Spleen (tissue), 11 donors: ENCODE measurements at regions not wholly inside any gene's neighbourhood (a gene's known extent, or its start where the extent isn't known, plus 50 kb on each side); places are given as distances from the start of the nearest gene placed in this dataset.

Source experiments
- DNase-seq: peaks from one replicate; pipeline ENCODE4 v3.0.0-alpha.2; 2020
- H3K27ac ChIP-seq, 8 donors: fragments of 200-600 bp; sonication (generic) in 7 of 8; 1 replicate in 4 of 8; 2 replicates in 4 of 8; pipeline versions ENCODE4 v1.5.0 to v1.8.0; 2016 to 2021; ENCODE audit warnings: inconsistent platforms in 4 of 8, mild to moderate bottlenecking in 4 of 8, moderate library complexity in 1 of 8
- H3K27me3 ChIP-seq, 7 donors: fragments of 200-600 bp; sonication (generic) in 6 of 7; replicated peaks in 1 of 7; 1 replicate in 4 of 7; 2 replicates in 3 of 7; pipeline versions ENCODE4 v1.5.0 to v1.8.0; 2016 to 2021; ENCODE audit warnings: inconsistent platforms in 3 of 7, mild to moderate bottlenecking in 1 of 7
- H3K36me3 ChIP-seq, 6 donors: fragments of 200-600 bp; sonication (generic) in 5 of 6; 1 replicate in 4 of 6; 2 replicates in 2 of 6; pipeline versions ENCODE4 v1.5.0 to v1.8.0; 2016 to 2021; ENCODE audit warnings: inconsistent platforms in 2 of 6
- H3K4me1 ChIP-seq, 6 donors: fragments of 200-600 bp; sonication (generic) in 5 of 6; 1 replicate in 3 of 6; 2 replicates in 3 of 6; pipeline versions ENCODE4 v1.5.0 to v1.8.0; 2016 to 2021; ENCODE audit warnings: inconsistent platforms in 3 of 6
- H3K4me3 ChIP-seq, 8 donors: fragments of 200-600 bp; sonication (generic) in 7 of 8; 1 replicate in 4 of 8; 2 replicates in 4 of 8; pipeline versions ENCODE4 v1.5.0 to v1.8.0; 2016 to 2021; ENCODE audit warnings: inconsistent platforms in 4 of 8, mild to moderate bottlenecking in 4 of 8, moderate library complexity in 2 of 8
- H3K9me3 ChIP-seq, 8 donors: fragments of 200-600 bp; sonication (generic) in 7 of 8; 1 replicate in 4 of 8; 2 replicates in 4 of 8; pipeline versions ENCODE4 v1.5.0 to v1.8.0; 2016 to 2021; ENCODE audit warnings: inconsistent platforms in 4 of 8
- POLR2A ChIP-seq, 3 donors: fragments of 450-650 bp; IDR thresholded peaks; one replicate each; pipeline ENCODE4 v1.5.1; 2017; ENCODE audit warnings: antibody characterized with exemption in 3 of 3, mild to moderate bottlenecking in 1 of 3
- POLR2AphosphoS5 ChIP-seq, 3 donors: sonication (generic); formaldehyde crosslinking; IDR thresholded peaks; one replicate each; pipeline ENCODE4 v1.5.1; 2017; ENCODE audit warnings: antibody characterized with exemption in 3 of 3
- WGBS, 5 donors: extraction: QIAGEN DNeasy Blood & Tissue Kit in 3 of 5; methylation state at CpG; one replicate each; pipeline versions ENCODE4 v1.1.5 to v1.1.7; 2013 to 2018; 5-methylcytosine and 5-hydroxymethylcytosine counted together
- intact Hi-C: fragments of 100-400 bp; cut with DNase I; formaldehyde crosslinking; loops from one replicate; pipeline ENCODE4 v1.15.0; 2023; ENCODE audit warnings: low total_unique reads
- TF ChIP-seq, protein P1 (sequence below), 11 experiments: fragments of 200-600 bp in 7 of 11; fragments of 450-650 bp in 4 of 11; sonication (generic) in 4 of 11; IDR thresholded peaks in 8 of 11; conservative IDR thresholded peaks in 3 of 11; 1 replicate in 7 of 11; 2 replicates in 4 of 11; pipeline versions ENCODE4 v1.4.0 to v1.8.0; 2016 to 2021; ENCODE audit warnings: antibody characterized with exemption in 11 of 11, inconsistent platforms in 4 of 11, mild to moderate bottlenecking in 1 of 11
- donor health status: healthy with polysubstance abuse.
- donor health status: DM: no; HTN: no; CAD: no; lungs with moderate emphysema.
- donor health status: DM: no; HTN: no; CAD: no.
- donor health status: Bipolar disorder and iron deficiency.
- donor health status: healthy.
- donor health status: DM: no; HTN: no; CAD: no.
- donor health status: DM: yes; HTN: yes; CAD: no.

DNA sequence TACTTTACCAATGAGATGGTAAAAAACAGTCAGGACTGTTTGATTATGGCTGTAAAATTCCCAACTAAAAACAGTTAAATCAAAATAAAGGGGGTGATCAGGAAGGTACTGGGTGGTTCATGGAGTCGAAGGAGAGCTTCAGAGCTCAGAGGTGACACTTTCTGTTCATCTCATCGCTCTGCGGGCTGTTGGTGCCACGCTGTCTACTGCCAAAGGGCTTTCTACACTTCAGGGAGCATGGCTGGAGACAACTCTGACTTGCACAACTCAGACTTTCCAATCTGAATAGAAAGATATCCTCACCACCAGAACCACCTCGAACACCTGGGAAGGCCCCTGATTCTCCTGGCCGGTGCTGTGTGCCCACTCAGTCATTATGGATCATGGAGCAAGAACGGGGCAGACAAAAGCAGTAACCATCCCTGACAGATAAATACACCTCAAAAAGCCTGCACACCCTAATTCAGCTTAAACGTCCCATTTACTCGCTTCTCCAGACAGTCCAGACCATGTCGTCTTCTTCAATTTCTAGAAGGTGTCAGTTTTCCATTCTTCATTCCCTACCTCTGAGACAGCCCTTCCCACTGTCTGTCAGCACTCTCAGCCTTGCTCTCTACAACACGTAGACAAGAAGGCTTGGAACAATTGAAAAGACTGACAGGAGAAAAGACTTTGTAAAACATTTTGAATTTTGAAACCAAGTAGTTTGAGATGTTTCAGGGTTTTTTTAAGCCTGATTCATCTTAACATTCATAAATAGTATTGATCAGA lies 348.7 kb upstream of the NFE2L3 start:
- TF ChIP-seq, protein P1, sequence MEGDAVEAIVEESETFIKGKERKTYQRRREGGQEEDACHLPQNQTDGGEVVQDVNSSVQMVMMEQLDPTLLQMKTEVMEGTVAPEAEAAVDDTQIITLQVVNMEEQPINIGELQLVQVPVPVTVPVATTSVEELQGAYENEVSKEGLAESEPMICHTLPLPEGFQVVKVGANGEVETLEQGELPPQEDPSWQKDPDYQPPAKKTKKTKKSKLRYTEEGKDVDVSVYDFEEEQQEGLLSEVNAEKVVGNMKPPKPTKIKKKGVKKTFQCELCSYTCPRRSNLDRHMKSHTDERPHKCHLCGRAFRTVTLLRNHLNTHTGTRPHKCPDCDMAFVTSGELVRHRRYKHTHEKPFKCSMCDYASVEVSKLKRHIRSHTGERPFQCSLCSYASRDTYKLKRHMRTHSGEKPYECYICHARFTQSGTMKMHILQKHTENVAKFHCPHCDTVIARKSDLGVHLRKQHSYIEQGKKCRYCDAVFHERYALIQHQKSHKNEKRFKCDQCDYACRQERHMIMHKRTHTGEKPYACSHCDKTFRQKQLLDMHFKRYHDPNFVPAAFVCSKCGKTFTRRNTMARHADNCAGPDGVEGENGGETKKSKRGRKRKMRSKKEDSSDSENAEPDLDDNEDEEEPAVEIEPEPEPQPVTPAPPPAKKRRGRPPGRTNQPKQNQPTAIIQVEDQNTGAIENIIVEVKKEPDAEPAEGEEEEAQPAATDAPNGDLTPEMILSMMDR (IDR thresholded peaks at IDR 0.05 in 8 of 11, conservative IDR thresholded peaks at IDR 0.05 in 3 of 11) = no peak
- TF ChIP-seq POLR2AphosphoS5 (IDR thresholded peaks at IDR 0.05) = no peak
- no peak for TF ChIP-seq POLR2A (IDR thresholded peaks at IDR 0.05)
- Histone ChIP-seq H3K4me3 (no peak overlapping the region), H3K27me3 (peaks cover 0 to 19% (median 0%) of the 10 kb centered on the region in 7 donors), H3K36me3 (no peaks in the 10 kb centered on the region), H3K27ac (no peak overlapping the region), H3K9me3 (no peaks in the 10 kb centered on the region), H3K4me1 (no peaks in the 10 kb centered on the region)
- 64 to 84% (median 71%) methylated on average over 11 of the region's 11 CpGs for WGBS, 5 donors
- DNase-seq = no peak
- intact Hi-C loops = no loop called here

DNA sequence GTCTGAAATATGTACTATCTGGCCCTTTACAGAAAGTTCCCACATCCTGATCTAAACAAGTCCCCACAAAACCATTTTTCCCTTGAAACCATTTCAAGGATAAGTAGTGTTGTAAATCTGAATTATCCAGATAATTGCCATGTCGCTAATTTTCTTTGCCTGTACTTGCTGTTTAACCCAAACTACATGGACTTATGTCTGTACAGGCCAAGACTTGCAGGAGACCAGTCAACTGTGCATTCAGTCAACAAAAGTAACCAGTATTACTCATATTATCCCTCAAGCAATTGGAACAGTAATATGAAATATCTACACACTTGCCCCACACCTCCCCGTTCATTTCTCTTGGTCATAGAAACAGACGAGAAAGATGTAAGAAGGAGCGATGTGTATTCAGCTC lies 347.8 kb upstream of the NFE2L3 start:
- H3K36me3 ChIP-seq = no peaks in the 10 kb centered on the region
- intact Hi-C loops = no loop called here
- H3K4me3 ChIP-seq = no peak overlapping the region
- H3K27ac ChIP-seq = no peak overlapping the region
- 85 to 97% (median 90%) methylated on average over 4 of the region's 4 CpGs for WGBS, 5 donors
- TF ChIP-seq POLR2A (IDR thresholded peaks at IDR 0.05) = no peak
- TF ChIP-seq POLR2AphosphoS5 (IDR thresholded peaks at IDR 0.05) = no peak
- TF ChIP-seq, protein P1 (IDR thresholded peaks at IDR 0.05 in 8 of 11, conservative IDR thresholded peaks at IDR 0.05 in 3 of 11) = no peak
- peaks cover 0 to 21% (median 0%) of the 10 kb centered on the region in 7 donors for H3K27me3 ChIP-seq
- no peak for DNase-seq
- H3K9me3 ChIP-seq = no peaks in the 10 kb centered on the region
- no peaks in the 10 kb centered on the region for H3K4me1 ChIP-seq

DNA sequence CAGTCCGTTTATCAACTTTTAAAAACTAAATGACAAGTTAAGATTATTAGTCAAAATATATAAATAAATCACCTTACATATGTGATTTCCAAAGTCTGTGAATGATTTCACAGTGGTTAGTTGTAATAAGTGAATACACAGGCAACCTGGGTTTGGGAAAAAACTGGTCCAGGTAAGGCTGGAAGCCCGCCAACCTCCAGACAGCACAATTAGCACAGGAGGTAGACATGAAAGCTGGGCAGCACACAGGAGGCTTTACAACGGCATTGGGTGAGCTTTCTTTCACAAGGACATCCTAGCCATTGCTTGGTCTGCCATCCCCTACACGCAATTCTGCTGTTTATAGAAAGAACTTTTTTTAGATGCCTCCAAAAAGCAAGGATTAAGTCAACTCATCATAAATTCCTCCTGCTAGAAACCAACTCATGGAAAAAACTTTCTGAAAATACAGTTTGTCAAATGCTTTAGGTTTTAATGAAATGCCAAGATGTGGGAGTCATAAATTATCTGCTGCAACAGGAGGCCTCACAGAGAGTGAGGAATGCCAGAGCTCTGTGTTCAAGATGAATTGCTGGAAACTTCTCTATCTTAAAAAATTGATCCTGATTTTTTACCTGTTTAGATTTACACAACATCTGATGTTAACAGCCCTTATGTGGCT lies 346.8 kb upstream of the NFE2L3 start:
- WGBS, 5 donors = 80 to 91% (median 89%) methylated on average over 4 of the region's 4 CpGs
- H3K9me3 ChIP-seq = no peaks in the 10 kb centered on the region
- H3K27me3 ChIP-seq = peaks cover 0 to 21% (median 0%) of the 10 kb centered on the region in 7 donors
- no peaks in the 10 kb centered on the region for H3K36me3 ChIP-seq
- TF ChIP-seq, protein P1 (IDR thresholded peaks at IDR 0.05 in 8 of 11, conservative IDR thresholded peaks at IDR 0.05 in 3 of 11) = no peak
- TF ChIP-seq POLR2A (IDR thresholded peaks at IDR 0.05) = no peak
- no peak for TF ChIP-seq POLR2AphosphoS5 (IDR thresholded peaks at IDR 0.05)
- H3K4me3 ChIP-seq = no peak overlapping the region
- intact Hi-C loops = no loop called here
- no peak overlapping the region for H3K27ac ChIP-seq
- no peaks in the 10 kb centered on the region for H3K4me1 ChIP-seq
- DNase-seq = no peak

DNA sequence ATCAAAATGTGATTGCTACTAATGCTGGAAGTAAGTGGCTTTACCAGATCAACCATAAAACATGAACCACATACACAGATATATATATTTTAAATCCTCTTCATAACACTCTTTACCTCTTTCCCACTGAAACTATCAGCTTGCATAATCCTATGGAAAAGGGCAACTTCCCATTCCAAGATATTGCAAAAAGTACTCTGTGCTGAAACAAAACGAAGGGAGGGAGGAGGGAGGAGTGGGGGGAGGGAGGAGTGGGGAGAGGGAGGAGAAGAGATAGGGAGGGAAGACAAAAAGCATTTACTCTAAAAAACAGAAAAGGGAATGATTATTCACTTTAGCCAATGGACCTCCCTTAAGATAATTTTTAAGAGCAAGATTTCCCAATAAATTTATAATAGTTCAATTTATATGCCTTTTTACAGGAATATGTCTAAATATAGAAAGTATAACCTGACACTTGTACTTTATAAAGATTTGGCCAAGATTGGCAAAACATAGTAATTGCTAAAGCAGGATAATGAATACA lies 344.8 kb upstream of the NFE2L3 start:
- no peaks in the 10 kb centered on the region for H3K9me3 ChIP-seq
- 14 to 57% (median 28%) methylated on average over 1 of the region's 1 CpG for WGBS, 5 donors
- H3K36me3 ChIP-seq = no peaks in the 10 kb centered on the region
- H3K4me3 ChIP-seq = no peak overlapping the region
- DNase-seq = no peak
- peaks cover 0 to 21% (median 0%) of the 10 kb centered on the region in 7 donors for H3K27me3 ChIP-seq
- intact Hi-C loops = no loop called here
- H3K4me1 ChIP-seq = no peaks in the 10 kb centered on the region
- TF ChIP-seq POLR2AphosphoS5 (IDR thresholded peaks at IDR 0.05) (no peak), POLR2A (IDR thresholded peaks at IDR 0.05) (no peak)
- TF ChIP-seq, protein P1 (IDR thresholded peaks at IDR 0.05 in 8 of 11, conservative IDR thresholded peaks at IDR 0.05 in 3 of 11) = no peak
- H3K27ac ChIP-seq = no peak overlapping the region
